Ishikawa (cell line): ENCODE measurements at regions not wholly inside any gene's neighbourhood (a gene's known extent, or its start where the extent isn't known, plus 50 kb on each side); places are given as distances from the start of the nearest gene placed in this dataset.
A peak's percentile ranks its signal among the peaks of the same experiment; 100 is the strongest.

Experiments used
- CEBPB ChIP-seq: IDR thresholded peaks from 2 replicates; pipeline ENCODE4 v1.6.1; 2012
- CREB1 ChIP-seq: IDR thresholded peaks from 2 replicates; pipeline ENCODE4 v1.6.1; 2012; ENCODE audit warnings: low read depth
- EGR1 ChIP-seq: IDR thresholded peaks from 2 replicates; pipeline ENCODE4 v1.6.1; 2012
- EP300 ChIP-seq: IDR thresholded peaks from 2 replicates; pipeline ENCODE4 v1.6.1; 2012; ENCODE audit warnings: borderline replicate concordance
- FOXM1 ChIP-seq: IDR thresholded peaks from 2 replicates; pipeline ENCODE4 v1.6.1; 2012; ENCODE audit warnings: low read depth, borderline replicate concordance
- MAX ChIP-seq: IDR thresholded peaks from 2 replicates; pipeline ENCODE4 v1.6.1; 2012
- NFIC ChIP-seq: IDR thresholded peaks from 2 replicates; pipeline ENCODE4 v1.6.1; 2012
- RAD21 ChIP-seq: IDR thresholded peaks from 2 replicates; pipeline ENCODE4 v1.6.1; 2012; ENCODE audit warnings: low read depth
- REST ChIP-seq: IDR thresholded peaks from 2 replicates; pipeline ENCODE4 v1.6.1; 2012; ENCODE audit warnings: low read depth, mild to moderate bottlenecking
- TAF1 ChIP-seq: IDR thresholded peaks from 2 replicates; pipeline ENCODE4 v1.6.1; 2012; ENCODE audit warnings: low read depth, mild to moderate bottlenecking
- TCF12 ChIP-seq: IDR thresholded peaks from 2 replicates; pipeline ENCODE4 v1.6.1; 2012; ENCODE audit warnings: low read depth
- TEAD4 ChIP-seq: IDR thresholded peaks from 2 replicates; pipeline ENCODE4 v1.6.1; 2012
- USF1 ChIP-seq: IDR thresholded peaks from 2 replicates; pipeline ENCODE4 v1.6.1; 2012
- YY1 ChIP-seq: IDR thresholded peaks from 2 replicates; pipeline ENCODE4 v1.6.1; 2012; ENCODE audit warnings: low read depth
- ZBTB7A ChIP-seq: IDR thresholded peaks from 2 replicates; pipeline ENCODE4 v1.6.1; 2012; ENCODE audit warnings: low read depth

GRCh38 chr2:52416340-52416739 is 1351.3 kb upstream of the CHAC2 start:
- TF ChIP-seq USF1: no peak
- peak; percentile 36 for TF ChIP-seq RAD21
- no peak for TF ChIP-seq FOXM1
- no peak for TF ChIP-seq CEBPB
- TF ChIP-seq ZBTB7A: no peak

- TF ChIP-seq TAF1: no peak
- no peak for TF ChIP-seq ZBTB7A
- no peak for TF ChIP-seq USF1
- no peak for TF ChIP-seq EGR1
- TF ChIP-seq RAD21: no peak
- no peak for TF ChIP-seq EP300
- no peak for TF ChIP-seq TCF12
- no peak for TF ChIP-seq YY1
- TF ChIP-seq CREB1: no peak
These were observed 1352.9 kb upstream of the CHAC2 start for GRCh38 chr2:52414561-52415295.

- TF ChIP-seq USF1: no peak
- TF ChIP-seq TAF1: no peak
- TF ChIP-seq TCF12: no peak
- no peak for TF ChIP-seq CREB1
- no peak for TF ChIP-seq TEAD4
- no peak for TF ChIP-seq EP300
- no peak for TF ChIP-seq FOXM1
- TF ChIP-seq MAX: no peak
- TF ChIP-seq YY1: no peak
These were observed 1361.6 kb upstream of the CHAC2 start for GRCh38 chr2:52405980-52406379.

- no peak for TF ChIP-seq CREB1
- TF ChIP-seq TCF12: no peak
- TF ChIP-seq REST: no peak
These were observed 1362.7 kb upstream of the CHAC2 start for GRCh38 chr2:52404866-52405265.

- TF ChIP-seq CREB1 (no peak), FOXM1 (no peak), TEAD4 (no peak), CEBPB (no peak), RAD21 (no peak), TAF1 (no peak), NFIC (no peak), EP300 (no peak), TCF12 (no peak), ZBTB7A (no peak), YY1 (no peak), REST (no peak), MAX (no peak), EGR1 (no peak), USF1 (no peak)
These were observed 1363.6 kb upstream of the CHAC2 start for GRCh38 chr2:52404046-52404445.

GRCh38 chr2:52402128-52402527 is 1365.5 kb upstream of the CHAC2 start:
- no peak for TF ChIP-seq ZBTB7A
- no peak for TF ChIP-seq CEBPB
- TF ChIP-seq NFIC: no peak
- no peak for TF ChIP-seq FOXM1
- TF ChIP-seq EGR1: no peak
- no peak for TF ChIP-seq REST
- no peak for TF ChIP-seq USF1
- no peak for TF ChIP-seq RAD21
- no peak for TF ChIP-seq TCF12
